Esophagus squamous epithelium (tissue), 5 donors: ENCODE measurements at regions not wholly inside any gene's neighbourhood (a gene's known extent, or its start where the extent isn't known, plus 50 kb on each side); places are given as distances from the start of the nearest gene placed in this dataset.
"Not testable (repeated sequence)": the region's sequence is repeated elsewhere in the genome, so short reads cannot be mapped to it uniquely, and the experiment has no call there.

Experiments
- DNase-seq: peaks from one replicate; lab custom pipeline; 2025; lab: John Stamatoyannopoulos, UW
- H3K27ac ChIP-seq, 4 donors: fragments of 200-600 bp; sonication (generic); one replicate each; pipeline ENCODE4 v1.5.1; 2016 to 2019; ENCODE audit warnings: mild to moderate bottlenecking in 1 of 4
- H3K27me3 ChIP-seq, 4 donors: fragments of 200-600 bp; sonication (generic); 1 replicate in 3 of 4; 2 replicates in 1 of 4; pipeline versions ENCODE4 v1.5.1 to v1.6.0; 2017 to 2021; ENCODE audit warnings: antibody characterized with exemption in 1 of 4
- H3K36me3 ChIP-seq, 3 donors: fragments of 200-600 bp; sonication (generic); one replicate each; pipeline ENCODE4 v1.5.1; 2016 to 2019
- H3K4me1 ChIP-seq, 3 donors: fragments of 200-600 bp; sonication (generic); one replicate each; pipeline ENCODE4 v1.5.1; 2017 to 2019
- H3K4me3 ChIP-seq, 4 donors: fragments of 200-600 bp; sonication (generic); 1 replicate in 3 of 4; 2 replicates in 1 of 4; pipeline ENCODE4 v1.5.1; 2016 to 2019; ENCODE audit warnings: mild to moderate bottlenecking in 2 of 4, moderate library complexity in 1 of 4
- H3K9me3 ChIP-seq, 3 donors: fragments of 200-600 bp; sonication (generic); one replicate each; pipeline ENCODE4 v1.5.1; 2016 to 2019
- WGBS, 2 donors: methylation state at CpG; one replicate each; pipeline ENCODE4 v1.1.5; 2018; 5-methylcytosine and 5-hydroxymethylcytosine counted together
- intact Hi-C: fragments of 100-400 bp; cut with DNase I; formaldehyde crosslinking; loops from one replicate; pipeline ENCODE4 v1.15.0; 2022
- donor health status: DM: yes; HTN: yes; CAD: no.

DNA sequence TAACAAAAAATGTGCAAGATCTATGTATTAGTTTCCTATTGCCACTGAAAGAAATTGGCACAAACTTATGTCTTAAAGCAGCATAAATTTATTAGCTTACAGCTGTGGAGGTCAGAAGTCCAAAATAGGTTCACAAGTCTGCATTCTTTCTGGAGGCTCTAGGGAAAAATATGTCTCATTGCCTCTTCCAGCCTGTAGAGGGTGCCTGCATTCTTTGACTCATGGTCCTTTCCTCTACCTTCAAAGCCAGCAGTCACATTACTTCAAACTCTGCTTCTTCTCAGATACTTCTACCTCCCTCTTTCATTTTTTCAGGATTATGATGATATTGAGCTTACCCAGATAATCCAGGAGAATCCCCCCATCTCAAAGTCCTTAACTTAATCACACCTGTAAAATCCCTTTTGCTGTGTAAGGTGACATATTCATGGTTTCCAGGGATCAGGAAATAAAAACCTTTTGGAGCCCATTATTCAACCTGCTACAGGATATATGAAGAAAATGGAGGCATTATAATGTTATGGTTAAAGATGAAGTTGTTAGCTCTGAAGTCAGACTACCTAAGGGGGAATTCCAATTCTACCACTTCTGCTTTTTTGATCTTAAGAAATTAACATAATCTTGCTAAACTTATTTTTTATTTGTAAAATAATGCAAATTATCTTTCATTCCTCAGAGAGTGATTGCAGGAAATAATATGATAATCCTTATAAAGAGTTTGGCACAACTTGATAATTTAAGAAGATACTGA is 686.2 kb downstream of the PRIM2 start:
- H3K27me3 ChIP-seq, H3K36me3 ChIP-seq, H3K9me3 ChIP-seq, DNase-seq, H3K27ac ChIP-seq, H3K4me1 ChIP-seq, intact Hi-C loops, H3K4me3 ChIP-seq: not testable (repeated sequence)

DNA sequence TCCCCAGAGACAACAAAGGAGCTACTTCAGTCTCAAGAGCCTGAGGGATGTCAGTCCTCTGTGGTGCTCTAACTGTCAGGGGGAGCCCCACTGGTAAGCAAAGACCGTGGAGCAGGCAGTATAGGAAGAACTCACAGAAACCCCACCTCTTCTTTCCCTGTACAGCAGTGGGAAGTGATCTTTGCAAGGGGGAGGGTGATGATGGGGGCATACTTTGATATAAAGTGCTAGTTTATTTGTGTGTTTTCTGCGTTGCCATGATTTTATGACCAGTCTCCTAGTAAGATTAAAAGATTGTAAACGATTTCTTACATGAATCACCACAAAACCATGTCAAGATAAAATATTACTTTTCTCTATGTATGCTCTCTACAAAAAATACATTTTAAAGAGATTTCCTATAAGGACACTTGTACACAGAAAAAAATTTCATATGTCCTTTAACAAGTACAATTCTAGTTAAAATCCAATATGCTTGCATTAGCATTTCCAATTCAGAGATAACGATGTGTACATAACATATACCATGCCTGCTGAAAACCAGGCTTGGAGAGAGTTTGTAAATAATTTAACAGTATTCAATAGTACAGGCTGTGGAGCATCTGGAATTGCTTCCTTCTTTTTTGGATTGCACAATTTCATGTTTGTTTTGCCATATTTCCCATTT is 690.0 kb downstream of the PRIM2 start:
- H3K4me3 ChIP-seq, intact Hi-C loops, H3K27me3 ChIP-seq, H3K27ac ChIP-seq, H3K9me3 ChIP-seq, H3K4me1 ChIP-seq, DNase-seq, H3K36me3 ChIP-seq: not testable (repeated sequence)
- 66 to 68% methylated on average over 4 of the region's 4 CpGs for WGBS, 2 donors

DNA sequence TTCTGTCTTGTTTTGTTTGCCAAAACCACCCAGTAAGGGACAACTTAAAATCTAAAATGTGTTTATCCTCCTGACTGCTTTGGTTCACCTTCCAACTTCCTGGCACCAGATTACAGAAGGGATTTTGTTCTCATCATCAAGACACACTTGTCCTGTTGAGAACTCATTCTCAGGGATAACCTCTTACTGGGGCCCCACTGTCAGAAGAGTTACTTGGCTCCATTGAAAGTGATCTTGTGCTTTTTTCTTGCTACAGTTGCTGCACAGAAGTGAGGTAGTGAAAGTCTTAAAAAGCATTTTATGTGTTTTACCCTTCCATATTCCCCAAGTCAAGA is 690.5 kb downstream of the PRIM2 start:
- intact Hi-C loops, H3K36me3 ChIP-seq, H3K4me1 ChIP-seq, H3K27me3 ChIP-seq, H3K4me3 ChIP-seq, H3K9me3 ChIP-seq, H3K27ac ChIP-seq, DNase-seq: not testable (repeated sequence)

DNA sequence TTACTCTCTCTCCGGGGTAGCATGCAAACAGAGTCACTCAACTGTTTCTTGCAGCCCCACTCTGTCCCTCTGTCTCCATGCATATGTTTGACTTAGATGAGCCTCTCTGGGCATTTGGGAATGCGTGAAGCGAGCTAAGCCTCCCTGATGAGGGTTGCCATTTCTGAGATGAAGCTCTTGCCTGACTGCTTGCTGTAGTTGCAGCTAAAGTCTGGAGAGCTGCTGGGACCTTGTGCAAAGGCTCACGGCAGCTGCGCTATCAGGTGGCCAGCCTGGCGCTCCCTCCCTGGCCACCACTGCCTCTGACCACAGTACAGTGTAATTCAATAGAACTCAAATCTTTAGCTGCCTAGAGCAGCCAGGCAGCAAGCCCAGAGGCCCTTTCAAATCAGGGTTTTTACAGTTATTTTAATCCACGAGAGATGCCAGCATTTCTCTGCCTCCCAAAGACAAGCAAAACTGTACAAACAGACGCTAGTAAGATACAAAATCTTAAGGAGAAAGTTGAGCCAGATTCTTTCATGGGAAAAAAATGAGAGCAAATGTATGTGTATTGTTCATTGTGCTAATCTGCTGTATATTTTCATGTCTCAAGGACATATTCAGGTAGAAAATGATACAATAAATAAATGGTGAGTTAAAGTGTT is 694.6 kb downstream of the PRIM2 start:
- H3K4me1 ChIP-seq, H3K27ac ChIP-seq, intact Hi-C loops, DNase-seq, H3K36me3 ChIP-seq, H3K27me3 ChIP-seq, H3K4me3 ChIP-seq, H3K9me3 ChIP-seq: not testable (repeated sequence)
- WGBS, 2 donors = 25 to 44% methylated on average over 2 of the region's 8 CpGs

DNA sequence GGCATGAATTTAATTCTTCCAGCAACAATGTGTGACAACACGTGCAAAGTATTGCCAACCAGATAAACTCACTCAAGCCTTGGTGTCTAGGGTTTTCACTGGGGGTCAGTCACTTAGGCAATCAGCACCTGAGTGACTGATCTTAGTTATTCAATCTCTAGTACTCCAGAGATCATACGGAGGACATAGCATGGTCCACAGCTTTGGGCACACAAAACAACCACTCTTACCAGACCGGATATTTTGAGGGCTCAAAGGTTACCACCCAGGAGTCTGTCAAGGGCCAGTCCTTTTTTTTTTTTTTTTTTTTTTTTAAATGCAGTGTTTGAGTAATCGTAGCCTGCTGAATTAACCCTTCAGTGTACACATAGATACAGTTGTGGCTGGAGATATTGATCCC is 699.2 kb downstream of the PRIM2 start:
- H3K4me3 ChIP-seq, H3K27ac ChIP-seq, intact Hi-C loops, H3K27me3 ChIP-seq, H3K36me3 ChIP-seq, H3K4me1 ChIP-seq, H3K9me3 ChIP-seq, DNase-seq: not testable (repeated sequence)
- WGBS, 2 donors = 44 to 49% methylated on average over 4 of the region's 4 CpGs

DNA sequence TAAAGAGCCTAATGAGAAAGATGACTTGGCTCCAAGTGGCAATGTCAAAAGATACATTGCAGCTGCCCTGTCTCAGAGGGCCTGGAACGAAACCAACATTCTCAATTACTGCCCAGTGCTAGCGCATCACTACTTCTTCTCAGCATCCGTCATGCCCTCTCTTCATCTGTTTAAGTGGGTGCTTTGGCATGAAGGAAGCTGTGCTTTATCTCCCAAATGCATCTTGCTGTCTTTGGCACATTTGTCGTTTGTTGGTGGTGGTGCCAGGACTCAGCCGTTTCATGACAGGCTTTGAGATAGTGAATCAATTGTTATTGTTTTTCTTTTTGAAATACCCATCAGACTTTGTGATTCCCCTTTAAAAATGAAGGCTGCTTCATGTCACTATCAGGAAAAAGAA is 710.8 kb downstream of the PRIM2 start:
- H3K36me3 ChIP-seq, H3K4me1 ChIP-seq, intact Hi-C loops, H3K4me3 ChIP-seq, H3K9me3 ChIP-seq, H3K27ac ChIP-seq, H3K27me3 ChIP-seq, DNase-seq: not testable (repeated sequence)
- WGBS, 2 donors = 74 to 85% methylated on average over 5 of the region's 5 CpGs

DNA sequence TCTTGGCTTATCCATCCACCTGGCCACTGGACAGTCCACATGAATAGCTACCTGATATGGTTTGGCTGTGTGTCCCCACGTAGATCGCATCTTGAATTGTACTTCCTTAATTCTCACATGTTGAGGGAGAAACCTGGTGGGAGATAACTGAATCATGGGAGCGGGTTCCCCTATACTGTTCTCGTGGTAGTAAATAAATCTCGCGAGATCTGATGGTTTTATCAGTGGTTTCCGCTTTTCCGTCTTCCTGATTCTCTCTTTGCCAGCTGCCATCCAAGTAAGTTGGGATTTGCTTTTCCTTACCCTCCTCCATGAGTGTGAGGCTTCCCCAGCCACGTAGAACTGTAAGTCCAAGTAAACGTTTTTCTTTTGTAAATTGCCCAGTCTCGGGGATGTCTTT is 720.8 kb downstream of the PRIM2 start:
- H3K27ac ChIP-seq, H3K4me3 ChIP-seq, H3K36me3 ChIP-seq, intact Hi-C loops, H3K27me3 ChIP-seq, H3K4me1 ChIP-seq, H3K9me3 ChIP-seq, DNase-seq: not testable (repeated sequence)
- WGBS, 2 donors = 86% methylated on average over 11 of the region's 11 CpGs

DNA sequence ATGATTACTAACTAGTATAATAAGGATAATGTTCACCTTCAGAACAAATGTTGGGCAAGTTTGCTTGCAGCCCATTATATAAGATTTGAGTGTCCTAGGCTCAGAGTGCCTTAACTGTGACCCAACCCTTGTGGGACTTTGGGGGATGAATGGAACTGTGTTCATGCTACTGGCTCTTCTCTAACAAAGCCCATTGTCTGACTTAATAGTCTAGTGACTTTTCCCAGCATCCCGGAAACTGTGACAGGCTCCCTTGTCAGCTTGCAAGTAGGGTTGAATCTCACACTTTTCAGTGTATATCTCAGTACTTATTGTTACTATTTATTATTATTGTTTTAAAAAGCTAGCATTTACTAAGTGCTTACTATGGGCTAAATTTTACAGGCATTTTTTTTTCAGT is 729.2 kb downstream of the PRIM2 start:
- no CpG with 5 or more reads among the region's 1 CpG for WGBS, 2 donors
- not testable (repeated sequence) for DNase-seq

DNA sequence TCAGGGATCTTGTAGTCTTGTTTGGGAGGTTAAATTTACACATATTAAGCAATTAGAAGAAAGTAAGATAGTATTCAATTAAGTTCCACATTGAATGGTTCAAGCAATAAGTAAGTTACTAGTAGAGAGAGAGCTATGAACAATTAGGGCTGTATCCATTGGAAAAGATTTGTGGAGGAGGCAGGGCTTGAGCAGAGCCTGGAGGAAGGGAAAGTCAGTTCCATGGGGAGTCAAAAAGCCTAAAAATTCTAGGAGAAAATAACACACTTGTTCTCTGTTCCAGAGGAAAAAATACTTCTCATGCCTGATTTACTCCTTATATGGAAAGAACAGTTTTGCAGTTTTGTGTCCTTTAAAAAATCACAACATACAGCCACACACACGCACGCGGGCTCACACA is 730.0 kb downstream of the PRIM2 start:
- DNase-seq = not testable (repeated sequence)

More for the DNA sequence above, 729.2 kb downstream of the PRIM2 start:
- H3K27ac ChIP-seq, H3K4me1 ChIP-seq, H3K4me3 ChIP-seq, intact Hi-C loops, H3K27me3 ChIP-seq, H3K36me3 ChIP-seq, H3K9me3 ChIP-seq: not testable (repeated sequence)

DNA sequence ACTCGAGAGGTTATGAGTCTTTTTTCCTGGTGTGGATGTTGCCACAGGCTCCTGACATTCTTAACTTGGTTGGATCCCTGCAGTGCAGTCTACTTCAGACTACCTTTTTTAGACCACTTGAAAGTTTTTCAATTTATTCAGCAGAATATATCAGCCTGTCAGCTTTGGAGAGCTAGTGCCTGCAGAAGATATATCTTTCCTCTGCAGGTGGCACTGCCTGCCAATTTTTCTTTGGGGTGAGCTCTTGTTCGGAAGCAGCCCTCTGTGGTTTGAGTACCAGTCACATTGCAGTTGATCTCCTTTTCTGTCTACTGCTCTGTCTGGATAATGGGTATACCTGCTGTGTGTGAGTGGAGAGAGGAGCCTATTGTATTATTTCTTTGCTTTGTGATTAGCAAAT is 730.4 kb downstream of the PRIM2 start:
- H3K9me3 ChIP-seq, H3K4me1 ChIP-seq, H3K27me3 ChIP-seq, H3K27ac ChIP-seq, intact Hi-C loops, H3K36me3 ChIP-seq, H3K4me3 ChIP-seq, DNase-seq: not testable (repeated sequence)
- WGBS, 2 donors = 43 to 47% methylated on average over 2 of the region's 2 CpGs

More for the DNA sequence above, 730.0 kb downstream of the PRIM2 start:
- H3K27me3 ChIP-seq, H3K4me1 ChIP-seq, H3K9me3 ChIP-seq, H3K36me3 ChIP-seq, H3K4me3 ChIP-seq, intact Hi-C loops, H3K27ac ChIP-seq: not testable (repeated sequence)
- WGBS, 2 donors = 47 to 50% methylated on average over 3 of the region's 3 CpGs

DNA sequence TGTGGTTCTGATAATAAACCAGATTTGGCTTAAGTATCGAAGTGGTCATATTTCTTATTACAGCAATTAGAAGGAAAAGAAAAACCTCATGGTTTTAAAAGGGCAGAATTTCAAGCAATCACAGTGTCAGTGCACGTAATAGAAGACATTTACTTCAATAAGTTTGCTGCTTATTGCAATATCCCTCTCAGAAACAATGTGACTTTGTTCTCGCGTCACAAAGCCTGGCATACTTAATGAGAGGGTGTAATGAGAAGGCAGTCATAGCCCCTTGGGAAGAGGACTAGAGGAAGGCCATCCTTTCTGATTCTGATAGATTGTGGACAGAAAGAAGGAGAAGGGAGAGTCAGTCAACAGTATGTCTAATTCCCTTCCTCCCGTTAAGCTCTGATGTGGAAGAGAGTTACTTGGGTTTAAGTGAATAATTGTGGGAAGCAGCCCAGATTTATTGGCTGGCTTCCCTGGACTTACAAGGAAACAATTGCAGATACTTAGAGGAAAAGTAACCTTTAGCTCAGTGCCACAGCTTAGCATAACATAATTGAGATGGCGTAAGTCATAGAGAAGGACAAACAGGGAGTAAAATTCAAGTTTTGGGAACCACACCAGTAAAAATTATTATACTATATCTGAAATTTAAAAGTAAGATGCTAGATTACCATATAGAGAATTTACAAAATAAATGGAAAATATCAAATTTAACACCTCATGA is 738.2 kb downstream of the PRIM2 start:
- H3K27ac ChIP-seq, H3K4me1 ChIP-seq, H3K36me3 ChIP-seq, DNase-seq, H3K27me3 ChIP-seq, intact Hi-C loops, H3K9me3 ChIP-seq, H3K4me3 ChIP-seq: not testable (repeated sequence)
- WGBS, 2 donors = 67 to 84% methylated on average over 3 to 5 of the region's 6 CpGs

DNA sequence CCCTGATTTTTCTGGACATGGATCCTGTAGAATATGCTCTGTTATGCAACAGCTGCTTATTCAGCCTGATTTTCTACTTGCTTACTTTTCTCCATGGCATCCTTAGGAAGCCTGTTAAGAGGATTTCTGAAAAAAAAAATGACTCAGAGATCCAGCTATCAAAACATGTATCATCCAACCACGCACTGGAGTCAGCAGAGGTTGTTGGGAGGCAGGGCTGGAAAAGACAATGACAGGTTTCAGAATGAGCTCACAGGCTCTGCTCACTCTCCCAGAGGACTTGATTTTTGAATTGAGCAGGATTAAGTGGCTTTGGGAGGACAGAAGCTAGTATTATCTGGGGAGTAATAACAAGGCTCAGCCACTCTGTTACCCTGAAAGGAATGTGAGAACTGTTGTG is 742.3 kb downstream of the PRIM2 start:
- H3K36me3 ChIP-seq, H3K4me1 ChIP-seq, H3K4me3 ChIP-seq, H3K9me3 ChIP-seq, intact Hi-C loops, DNase-seq, H3K27me3 ChIP-seq, H3K27ac ChIP-seq: not testable (repeated sequence)
- 17 to 20% methylated on average over 1 of the region's 1 CpG for WGBS, 2 donors

DNA sequence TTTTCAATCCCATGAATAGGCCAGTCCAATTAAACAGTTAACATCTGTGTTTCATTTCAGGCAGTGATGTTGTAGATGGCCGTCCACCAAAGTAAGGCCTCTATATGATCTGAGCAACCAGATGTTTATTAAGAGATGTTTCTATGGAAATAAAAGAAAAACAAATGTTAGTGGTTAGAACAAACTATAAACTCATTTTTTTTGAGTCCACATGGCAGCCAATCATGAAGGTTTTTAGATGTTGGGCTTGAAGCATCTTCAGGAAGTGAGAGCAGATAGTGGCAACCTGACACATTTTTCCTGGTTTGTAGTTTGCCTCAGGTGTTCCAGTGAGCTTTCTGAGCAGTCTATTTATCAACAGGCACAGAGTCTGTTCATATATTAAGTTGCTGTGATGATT is 746.1 kb downstream of the PRIM2 start:
- H3K4me3 ChIP-seq, DNase-seq, H3K27ac ChIP-seq, H3K36me3 ChIP-seq, H3K27me3 ChIP-seq, intact Hi-C loops, H3K9me3 ChIP-seq, H3K4me1 ChIP-seq: not testable (repeated sequence)
- WGBS, 2 donors = 50 to 75% methylated on average over 1 of the region's 1 CpG
